ENCODE measurements at regions not wholly inside any gene's neighbourhood (a gene's known extent, or its start where the extent isn't known, plus 50 kb on each side); places are given as distances from the start of the nearest gene placed in this dataset.

GRCh38 chr13:74068471-74068870, 65.7 kb downstream of the KLF12 start:
- TF ChIP-seq CTCF (IDR thresholded peaks at IDR 0.05; ENCODE audit: poor library complexity) (no peak), EZH2phosphoT487 (IDR thresholded peaks at IDR 0.05; ENCODE audit: low read depth, severe bottlenecking, unreplicated experiment) (no peak)

All from hepatocyte (in vitro differentiated cells).